GM18520 (cell line): ENCODE measurements at regions not wholly inside any gene's neighbourhood (a gene's known extent, or its start where the extent isn't known, plus 50 kb on each side); places are given as distances from the start of the nearest gene placed in this dataset.

Experiments used
- ATAC-seq: cut with Tn5 transposase; IDR thresholded peaks from one replicate; pipeline ENCODE4 v1.9.1; 2021; ENCODE audit not compliant: unreplicated experiment

DNA sequence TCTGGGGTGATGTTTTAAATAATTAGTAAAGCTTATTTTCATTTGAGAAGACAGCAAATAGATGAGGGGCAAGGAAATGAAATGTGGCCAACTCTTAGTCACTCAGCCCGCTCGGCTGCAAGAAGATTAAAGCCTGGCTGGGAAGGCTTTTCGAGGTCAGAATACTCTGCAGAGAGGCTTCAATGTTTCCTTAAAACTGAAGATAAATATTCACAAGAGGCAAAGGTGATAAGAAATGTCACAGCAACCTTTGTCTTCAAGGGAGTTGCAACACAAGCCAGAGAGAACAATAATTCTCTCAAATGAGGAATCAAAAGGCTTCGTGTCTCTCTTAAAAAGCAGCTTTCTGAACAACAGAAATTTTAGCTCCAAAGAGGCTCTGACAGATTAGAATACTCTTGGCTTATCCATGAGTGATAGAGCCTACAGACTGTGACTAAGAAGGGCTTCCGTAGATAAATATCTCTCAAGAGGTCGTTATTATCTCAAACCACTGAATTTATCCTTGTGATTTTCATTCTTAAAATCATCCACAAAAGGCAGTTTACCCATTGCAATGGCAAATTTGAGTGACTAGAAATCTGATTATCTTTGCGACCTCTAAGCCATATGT lies 92.5 kb downstream of the KLF6 start:
- ATAC-seq = no peak

DNA sequence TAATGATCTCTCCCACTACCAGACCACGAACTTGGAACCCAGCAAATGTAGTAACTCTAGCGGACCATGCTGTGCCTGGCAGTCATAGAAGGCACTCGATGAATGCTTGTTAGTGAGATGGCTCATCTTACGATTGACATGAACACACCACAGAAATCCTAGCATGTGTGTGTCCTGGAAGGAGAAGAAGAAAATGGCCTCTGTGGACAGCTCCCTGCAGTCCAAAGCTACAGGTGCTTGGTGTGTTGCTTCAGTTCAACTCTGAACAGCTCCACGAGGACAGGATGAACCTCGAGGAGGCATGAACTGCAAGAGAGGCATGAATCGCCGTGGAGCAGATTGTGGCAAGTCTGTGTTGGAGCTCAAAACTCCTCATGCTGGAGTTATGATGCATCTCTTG lies 93.5 kb downstream of the KLF6 start:
- no peak for ATAC-seq

DNA sequence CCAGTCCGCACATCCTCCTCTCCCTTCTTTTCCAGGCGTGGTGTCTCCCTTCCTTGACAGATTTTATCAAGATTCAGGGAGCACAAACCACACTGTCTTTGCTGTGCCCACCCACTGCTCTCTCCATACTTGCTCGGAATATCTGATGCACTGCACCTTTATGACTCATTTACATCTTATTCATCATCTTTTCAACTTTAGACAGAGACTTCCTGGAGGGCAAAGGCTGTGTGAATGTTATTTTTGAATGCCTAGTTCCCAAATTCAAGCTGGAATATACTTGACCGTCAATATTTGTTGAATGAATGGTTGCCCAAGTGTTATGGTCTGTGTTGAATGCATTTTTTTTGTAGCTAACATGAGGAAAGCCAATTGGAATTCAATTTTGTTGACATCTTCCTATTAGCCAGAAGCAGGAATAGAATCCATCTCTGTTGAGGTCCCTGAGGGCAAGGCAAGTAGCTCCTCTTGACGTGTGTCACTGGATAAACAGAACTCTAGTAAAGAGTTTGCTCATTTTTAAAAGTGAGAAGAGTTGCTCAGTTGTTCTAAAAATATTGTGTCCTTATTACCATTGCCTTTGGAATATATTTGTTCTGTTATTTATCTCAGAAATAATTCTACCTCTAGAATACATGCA lies 95.0 kb downstream of the KLF6 start:
- ATAC-seq = no peak

DNA sequence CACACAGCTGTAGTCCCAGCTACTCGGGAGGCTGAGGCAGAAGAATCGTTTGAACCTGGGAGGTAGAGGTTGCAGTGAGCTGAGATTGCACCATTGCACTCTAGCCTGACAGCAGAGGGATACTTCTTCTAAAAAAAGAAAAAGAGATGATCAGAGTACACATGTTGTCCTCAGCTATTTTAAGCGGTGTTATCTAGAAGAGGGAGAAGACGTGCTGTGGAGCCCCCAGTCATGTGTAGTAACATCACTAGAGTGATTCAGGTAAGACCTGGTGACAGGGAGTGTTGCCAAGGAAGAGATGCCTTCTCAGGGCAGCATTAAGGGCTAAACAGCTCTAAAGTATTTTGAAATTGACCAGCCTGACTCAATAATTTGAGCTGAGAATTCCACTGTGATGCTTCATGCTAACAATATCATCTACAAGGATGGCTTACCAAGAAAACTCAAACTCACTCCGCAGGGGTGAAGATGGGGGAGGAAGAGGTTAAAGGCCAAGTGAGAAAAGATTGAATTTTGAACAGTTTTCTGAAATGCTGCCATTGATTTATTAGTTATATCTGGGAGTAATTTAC lies 97.4 kb downstream of the KLF6 start:
- ATAC-seq = no peak

DNA sequence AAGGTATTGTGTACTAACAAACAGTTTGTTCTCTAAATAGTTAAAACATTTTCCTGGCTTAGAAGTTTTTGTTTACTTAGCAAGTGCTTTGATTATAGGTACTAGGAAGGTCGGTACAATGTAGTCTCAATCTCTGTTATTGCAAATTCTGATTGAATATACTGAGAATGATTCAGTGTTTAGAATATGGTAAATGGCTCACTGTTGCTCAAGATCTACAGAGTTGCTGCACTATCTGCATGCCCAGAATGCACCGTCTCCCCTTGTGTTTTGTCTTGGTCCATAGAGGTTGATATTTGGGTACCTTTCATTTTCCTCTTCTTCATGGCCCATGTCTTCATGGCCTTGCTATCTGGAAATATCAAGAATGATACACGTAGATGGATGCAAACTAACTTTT lies 99.6 kb downstream of the KLF6 start:
- ATAC-seq = no peak

DNA sequence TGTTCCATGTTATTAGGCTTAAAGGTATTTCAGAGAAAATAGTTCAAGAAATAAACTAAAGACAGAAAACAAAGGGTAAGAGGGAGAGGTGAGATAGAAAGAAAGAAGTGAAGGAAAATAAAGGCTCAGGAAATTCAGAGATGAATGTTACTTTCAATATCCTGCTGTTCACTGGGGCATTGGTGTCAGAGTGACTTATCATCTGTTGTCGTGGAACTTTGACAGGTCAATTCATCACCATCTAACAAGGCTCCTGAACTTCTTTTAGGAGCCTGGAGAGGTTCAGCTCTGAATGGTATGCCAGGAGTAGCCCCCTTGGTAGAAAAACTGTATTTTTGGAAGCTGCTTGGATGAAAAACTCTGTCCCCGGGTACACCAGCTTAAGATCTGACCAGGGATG lies 100.1 kb downstream of the KLF6 start:
- ATAC-seq = no peak

DNA sequence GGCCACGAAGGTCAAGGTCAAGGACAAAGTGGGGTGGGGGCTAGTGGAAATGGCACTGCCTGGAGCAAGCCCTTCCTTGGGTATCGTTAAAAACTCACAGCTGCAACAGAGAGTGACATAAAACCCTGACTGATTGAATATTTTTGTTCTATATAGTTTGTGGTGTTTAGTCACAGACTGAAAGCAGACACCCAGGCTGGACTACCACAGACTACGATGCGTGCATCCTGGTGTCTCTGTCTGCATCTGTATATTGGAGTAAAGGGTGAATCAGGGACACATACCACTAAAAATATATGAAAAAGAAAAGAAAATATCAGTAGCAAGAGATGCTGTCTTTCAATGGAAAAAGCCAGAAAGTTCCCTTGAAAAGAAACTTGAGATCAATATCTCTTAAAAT lies 101.4 kb downstream of the KLF6 start:
- ATAC-seq = no peak

DNA sequence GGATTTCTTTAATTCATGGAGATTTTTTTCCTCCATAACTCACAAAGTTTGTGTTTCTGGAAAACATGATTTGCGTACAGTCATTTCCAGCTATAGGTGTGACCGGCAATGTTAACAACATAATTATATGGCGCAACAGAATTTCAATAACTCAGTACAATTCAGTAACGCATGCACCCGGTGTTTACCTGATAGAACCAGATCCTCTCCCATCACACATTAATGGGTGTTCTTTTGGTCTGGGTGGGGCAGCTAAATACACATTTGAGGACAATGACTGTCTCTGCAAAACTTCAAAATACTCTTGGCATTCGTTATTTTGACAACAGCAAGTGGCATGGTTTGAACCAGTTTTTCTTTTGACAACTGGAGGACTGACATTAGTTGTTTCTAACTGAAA lies 102.3 kb downstream of the KLF6 start:
- ATAC-seq = no peak

DNA sequence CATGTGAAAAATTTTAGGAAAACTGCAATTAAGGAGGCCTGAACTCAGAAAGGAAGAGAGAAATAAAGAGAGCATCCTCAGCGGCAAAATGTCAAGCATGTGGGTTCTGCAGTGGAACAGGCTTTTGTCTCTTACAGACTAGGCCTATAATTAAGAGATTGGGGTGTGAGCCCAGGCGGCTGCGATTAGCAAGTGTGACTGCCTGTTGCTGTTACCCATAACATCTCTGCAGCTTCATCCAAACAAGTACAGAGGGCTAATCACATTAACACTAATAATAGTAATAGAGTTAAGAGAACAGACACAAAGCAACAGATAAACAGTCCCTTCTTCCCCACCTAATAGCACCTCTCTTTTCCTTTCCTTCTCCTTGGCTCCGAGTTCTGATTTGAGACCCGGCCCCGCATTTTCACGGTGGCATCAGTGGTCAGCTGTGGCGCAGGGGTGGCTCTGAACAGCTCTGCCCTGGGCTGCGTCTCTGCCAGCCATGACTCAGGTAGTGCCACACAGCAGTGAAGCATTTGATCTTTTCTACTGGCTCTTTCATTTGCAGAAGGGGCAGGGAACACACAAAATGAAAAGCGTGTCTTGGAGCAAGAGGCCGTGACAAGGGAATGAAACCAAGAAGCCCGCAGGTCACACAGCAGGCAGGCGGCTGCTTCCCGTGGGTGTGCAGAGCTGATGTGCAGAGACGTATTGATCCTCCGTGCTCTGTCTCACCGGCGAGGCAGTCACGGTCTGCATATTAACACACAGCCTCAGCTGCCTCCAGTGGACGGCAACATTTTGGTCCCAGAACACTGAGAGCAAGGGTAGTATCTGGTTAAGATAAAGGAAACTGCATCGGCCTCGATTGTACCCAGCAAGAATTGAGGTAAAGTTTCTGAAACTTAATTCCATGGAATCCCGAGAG lies 103.1 kb downstream of the KLF6 start:
- ATAC-seq = no peak

DNA sequence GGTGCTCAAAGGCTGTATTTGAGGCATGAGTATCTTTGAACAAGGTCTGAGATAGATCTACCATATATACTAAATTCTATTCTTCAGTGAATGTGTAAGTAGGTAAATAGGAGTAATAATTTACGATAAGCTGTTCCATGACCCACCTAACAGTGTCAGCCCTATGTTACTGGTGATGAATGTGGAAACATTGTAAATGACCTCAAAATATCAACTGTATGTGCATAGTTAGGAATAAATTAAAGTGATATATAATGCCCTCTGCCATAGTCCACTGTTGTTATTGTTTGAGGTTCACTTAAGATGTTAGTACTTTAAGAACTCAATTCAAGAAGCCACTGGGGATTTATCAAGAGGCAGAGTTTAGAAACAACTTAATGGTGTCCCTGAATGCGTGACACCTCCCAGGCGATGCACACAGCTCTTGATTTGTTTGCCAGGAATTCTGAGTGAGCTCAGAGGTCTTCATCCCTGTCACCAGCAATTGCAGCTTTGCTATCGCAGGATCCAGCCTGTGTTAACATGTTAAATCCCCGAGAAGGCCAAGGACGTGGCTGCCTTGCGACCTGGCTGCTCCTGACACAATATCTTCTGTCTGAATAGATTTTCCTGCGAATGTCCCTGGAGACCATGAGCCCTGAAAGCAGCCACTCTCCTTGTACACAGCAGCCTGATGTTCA lies 104.9 kb downstream of the KLF6 start:
- ATAC-seq = no peak

DNA sequence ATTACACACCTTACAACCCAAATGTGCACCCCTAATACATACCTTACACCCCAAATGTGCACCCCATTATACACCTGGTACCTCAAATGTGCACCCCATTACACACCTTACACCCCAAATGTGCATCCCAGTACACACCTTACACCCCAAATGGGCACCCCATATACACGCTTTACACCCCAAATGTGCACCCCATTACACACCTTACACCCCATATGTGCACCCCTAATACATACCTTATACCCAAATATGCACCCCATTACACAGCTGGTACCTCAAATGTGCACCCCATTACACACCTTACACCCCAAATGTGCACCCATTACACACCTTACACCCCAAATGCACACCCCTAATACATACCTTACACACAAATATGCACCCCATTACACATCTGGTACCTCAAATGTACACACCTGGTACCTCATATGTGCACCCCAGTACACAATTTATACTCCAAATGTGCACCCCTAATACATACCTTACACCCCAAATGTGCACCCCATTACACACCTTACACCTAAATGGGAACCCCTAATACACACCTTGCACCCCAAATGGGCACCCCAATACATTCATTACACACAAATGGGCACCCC lies 106.3 kb downstream of the KLF6 start:
- ATAC-seq = no peak

DNA sequence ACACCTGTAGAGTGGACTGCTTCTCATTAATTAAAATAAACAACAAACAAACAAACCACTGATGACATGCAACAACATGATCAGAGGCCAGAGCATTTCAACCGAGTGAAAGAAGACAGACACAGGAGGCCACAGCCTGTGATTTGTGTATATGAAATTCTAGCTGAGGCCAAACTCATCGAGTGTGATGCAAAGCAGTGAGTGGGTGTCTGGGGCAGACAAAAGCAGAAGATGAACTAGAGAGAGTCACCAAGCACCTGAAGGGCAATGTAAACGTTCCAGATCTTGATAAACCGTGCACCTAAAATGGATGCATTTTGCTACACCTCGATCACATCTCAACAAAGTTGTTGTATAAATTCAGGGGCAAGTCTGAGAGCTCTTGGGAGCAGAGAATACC lies 108.4 kb downstream of the KLF6 start:
- ATAC-seq = no peak

DNA sequence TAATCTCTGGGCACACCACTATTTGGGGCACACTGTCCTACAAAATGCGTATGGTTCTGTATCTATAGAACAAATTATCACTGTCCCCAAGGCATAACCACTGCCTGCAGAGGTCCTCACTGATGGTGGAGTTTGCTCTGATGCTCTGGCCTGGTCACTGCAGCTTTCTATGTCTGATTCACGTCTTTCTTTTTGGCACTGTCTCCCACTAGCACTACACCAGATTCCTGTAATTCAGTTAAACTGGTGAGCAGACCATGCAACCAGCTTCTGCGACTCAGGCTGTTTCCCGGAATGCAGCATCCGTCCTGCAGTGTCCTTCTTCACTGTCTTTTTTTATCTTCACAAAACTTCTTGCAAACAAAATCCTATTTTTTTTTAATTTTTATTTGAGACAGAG lies 112.8 kb downstream of the KLF6 start:
- no peak for ATAC-seq

DNA sequence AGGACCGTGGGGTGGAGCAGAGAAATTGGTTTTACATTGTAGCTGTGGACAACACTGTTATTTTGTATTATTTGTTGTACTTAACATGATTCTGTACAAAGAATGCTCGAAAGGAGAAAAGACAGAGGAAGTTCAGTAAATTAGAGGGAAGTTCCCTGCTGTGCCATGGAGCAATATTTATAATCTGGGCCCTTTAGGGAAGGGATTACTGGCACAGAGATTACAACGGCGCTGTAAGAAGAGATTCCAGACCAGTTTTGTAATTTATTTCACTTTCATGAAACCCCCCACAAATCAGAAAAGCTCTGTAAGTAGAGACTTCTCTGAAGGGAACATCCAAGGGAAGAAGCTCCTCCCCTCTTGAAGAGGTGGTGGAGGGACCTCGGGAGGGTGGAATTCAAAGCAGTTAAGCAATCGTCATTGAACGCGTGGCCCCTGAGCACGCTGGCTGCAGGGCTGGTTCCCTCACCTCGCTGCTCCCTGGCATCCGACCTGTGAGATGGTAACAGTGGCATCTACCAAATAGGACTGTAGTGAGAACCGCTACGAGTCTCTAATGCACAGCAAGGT lies 113.5 kb downstream of the KLF6 start:
- ATAC-seq = no peak

DNA sequence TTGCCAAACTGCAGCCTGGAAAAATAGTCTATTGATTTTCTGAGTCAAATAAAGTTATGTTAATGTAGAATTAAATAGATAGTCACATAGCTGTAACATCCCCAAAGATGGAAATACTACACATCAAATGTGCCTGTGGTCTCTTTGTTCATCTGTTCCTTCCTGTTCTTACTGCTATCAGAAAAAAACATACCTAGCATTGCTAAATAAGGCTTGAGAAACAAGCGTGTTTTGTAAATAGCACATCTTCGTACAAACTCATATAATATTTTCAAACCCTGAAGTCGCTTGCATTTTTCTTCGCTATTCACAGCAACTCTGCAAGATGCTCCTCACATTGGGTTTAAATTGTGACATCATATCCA lies 116.1 kb downstream of the KLF6 start:
- ATAC-seq = no peak

DNA sequence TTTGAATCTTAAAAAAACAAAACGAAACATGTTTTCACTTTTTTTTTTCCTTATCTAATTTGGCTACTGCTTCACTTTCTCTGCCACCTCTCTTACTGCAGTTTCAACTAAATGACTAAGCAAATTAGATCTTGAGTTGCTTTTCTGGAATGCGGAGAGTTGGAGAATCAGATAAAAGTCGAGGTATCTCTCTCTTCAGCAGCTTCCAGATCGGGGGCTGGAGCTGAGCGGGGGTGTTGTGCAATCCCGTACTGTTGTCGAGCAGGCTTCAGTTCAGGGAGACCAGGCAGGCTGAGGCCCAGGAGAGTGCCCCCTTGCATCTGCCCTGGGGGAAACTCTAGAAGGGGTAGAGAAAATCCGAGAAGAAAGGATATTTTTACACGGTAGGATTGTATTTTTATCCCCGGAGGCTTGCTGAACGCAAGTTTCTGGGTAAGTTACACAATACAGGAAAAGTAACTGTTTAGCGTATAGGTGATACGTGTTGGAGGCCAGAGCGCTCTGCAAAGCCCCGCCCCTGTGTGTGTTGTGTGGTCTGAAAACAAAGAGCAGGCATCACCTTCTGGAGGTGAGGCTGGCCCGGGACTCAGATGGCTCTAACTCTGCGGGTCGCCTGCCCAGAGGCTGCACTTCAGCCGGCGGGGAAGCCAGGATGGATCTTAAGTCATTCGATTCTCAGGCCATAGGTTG lies 116.6 kb downstream of the KLF6 start:
- ATAC-seq = no peak

DNA sequence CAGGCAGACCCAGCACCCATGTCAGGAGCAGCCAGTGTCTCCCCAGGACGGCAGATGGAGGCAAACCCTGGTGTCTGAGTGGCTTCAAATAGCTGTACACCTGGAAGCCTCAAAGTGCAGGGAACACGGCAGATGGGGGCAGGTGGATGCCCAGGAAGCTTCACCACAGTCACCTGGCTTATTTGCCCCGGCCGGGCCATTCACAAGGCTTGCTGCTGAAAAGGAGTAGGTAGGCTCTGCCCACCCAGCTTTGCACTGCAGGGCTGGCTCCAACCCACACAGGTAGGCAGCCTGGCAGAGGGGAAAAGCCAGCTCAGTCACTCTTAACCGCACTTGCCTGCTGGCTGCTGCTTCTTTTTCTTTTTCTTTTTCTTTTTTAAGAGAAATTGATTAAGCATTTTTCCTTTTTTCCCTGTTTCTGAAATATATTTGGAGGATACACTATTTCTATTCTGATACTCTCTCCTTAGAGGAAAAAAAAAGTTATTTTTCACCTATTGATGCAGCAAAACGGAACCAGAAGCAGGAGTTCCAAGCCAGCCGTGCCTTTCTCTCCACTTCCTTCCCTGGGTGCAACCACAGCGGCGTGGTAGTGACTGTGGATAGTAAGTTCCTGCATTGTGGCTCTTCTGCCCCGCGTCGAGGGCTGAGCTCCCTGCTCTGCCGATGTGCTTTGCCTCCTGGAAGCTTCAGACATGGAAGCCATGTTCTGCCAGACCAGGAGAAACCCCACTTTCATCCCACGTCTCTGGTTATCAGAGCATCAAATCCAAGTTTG lies 118.3 kb downstream of the KLF6 start:
- ATAC-seq = no peak

DNA sequence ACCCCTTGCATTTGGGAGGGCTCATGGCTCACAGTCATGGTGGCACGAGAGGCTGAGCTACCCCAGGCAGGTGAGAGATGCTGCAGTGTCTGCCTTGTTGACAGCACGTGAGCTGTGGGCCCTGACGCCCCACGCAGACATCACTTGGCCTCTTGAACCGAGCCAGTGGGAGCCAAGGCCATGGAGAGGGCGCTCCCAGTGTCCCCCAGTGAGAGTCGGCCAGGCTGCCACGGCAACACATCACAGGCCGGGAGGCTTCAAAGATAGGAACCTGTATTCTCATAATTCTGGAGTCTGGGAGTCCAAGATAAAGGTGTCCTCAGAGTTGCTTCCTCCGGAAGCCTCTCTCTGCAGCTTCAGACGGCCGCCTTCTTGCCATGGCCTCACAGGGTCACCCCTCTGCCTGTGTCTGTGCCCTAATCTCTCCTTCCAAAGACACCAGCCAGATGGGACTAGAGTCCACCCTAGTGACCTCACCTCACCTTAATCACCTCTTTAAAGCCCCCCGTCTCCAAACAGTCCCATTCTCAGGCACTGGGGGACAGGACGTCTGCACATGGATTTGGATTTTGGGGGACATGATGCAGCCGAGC lies 119.6 kb downstream of the KLF6 start:
- no peak for ATAC-seq

DNA sequence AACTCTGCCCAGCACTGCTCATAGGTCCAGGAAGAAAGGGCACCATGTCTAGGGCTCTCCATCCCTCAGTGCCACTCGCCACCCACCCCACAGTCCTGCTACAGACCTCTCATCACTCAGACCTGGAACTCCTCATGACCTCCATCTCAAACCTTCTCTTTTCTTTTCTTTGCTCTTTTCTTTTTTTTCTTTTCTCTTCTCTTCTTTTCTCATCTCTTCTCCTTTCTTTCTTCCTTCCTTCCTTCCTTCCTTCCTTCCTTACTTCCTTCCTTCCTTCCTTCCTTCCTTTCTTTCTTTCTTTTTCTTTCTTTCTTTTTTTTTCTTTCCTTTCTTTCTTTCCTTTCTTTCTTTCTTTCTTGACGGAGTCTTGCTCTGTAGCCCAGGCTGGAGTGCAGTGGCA lies 122.2 kb downstream of the KLF6 start:
- ATAC-seq = no peak
